ENCODE measurements at regions not wholly inside any gene's neighbourhood (a gene's known extent, or its start where the extent isn't known, plus 50 kb on each side); places are given as distances from the start of the nearest gene placed in this dataset.

- no peak for DNase-seq
Measured at GRCh38 chr20:41939659-41940058, 321.5 kb upstream of the CHD6 start.

- peak; percentile 19 for DNase-seq
Measured at GRCh38 chr20:41938353-41938752, 320.2 kb upstream of the CHD6 start.

- DNase-seq = no peak
Measured at GRCh38 chr20:41935259-41935791, 317.1 kb upstream of the CHD6 start.

- DNase-seq = no peak
Measured at GRCh38 chr20:41932431-41932830, 314.3 kb upstream of the CHD6 start.

- DNase-seq = no peak
Measured at GRCh38 chr20:41927655-41928054, 309.5 kb upstream of the CHD6 start.

- no peak for DNase-seq
Measured at GRCh38 chr20:41927189-41927588, 309.0 kb upstream of the CHD6 start.

- no peak for DNase-seq
Measured at GRCh38 chr20:41925476-41925875, 307.3 kb upstream of the CHD6 start.

- DNase-seq = no peak
Measured at GRCh38 chr20:41923624-41924023, 305.4 kb upstream of the CHD6 start.

GRCh38 chr20:41913146-41913545 lies 295.0 kb upstream of the CHD6 start:
- no peak for DNase-seq

- no peak for DNase-seq
Measured at GRCh38 chr20:41910558-41910957, 292.4 kb upstream of the CHD6 start.

- no peak for DNase-seq
Measured at GRCh38 chr20:41905199-41905598, 287.0 kb upstream of the CHD6 start.

GRCh38 chr20:41903586-41903985 lies 285.4 kb upstream of the CHD6 start:
- no peak for DNase-seq

GRCh38 chr20:41902346-41902745 lies 284.2 kb upstream of the CHD6 start:
- no peak for DNase-seq

GRCh38 chr20:41900201-41900691 lies 282.1 kb upstream of the CHD6 start:
- no peak for DNase-seq

GRCh38 chr20:41897708-41898107 lies 279.5 kb upstream of the CHD6 start:
- no peak for DNase-seq

GRCh38 chr20:41895241-41896032 lies 277.3 kb upstream of the CHD6 start:
- no peak for DNase-seq

- no peak for DNase-seq
Measured at GRCh38 chr20:41894255-41894963, 276.2 kb upstream of the CHD6 start.

GRCh38 chr20:41892031-41892430 lies 273.9 kb upstream of the CHD6 start:
- DNase-seq = no peak

- no peak for DNase-seq
Measured at GRCh38 chr20:41889844-41890224, 271.7 kb upstream of the CHD6 start.

GRCh38 chr20:41889126-41889843 lies 271.1 kb upstream of the CHD6 start:
- DNase-seq = no peak

GRCh38 chr20:41888434-41888833 lies 270.3 kb upstream of the CHD6 start:
- no peak for DNase-seq

- no peak for DNase-seq
Measured at GRCh38 chr20:41887500-41887899, 269.3 kb upstream of the CHD6 start.

GRCh38 chr20:41881466-41882046 lies 263.4 kb upstream of the CHD6 start:
- DNase-seq = no peak

All from DMS79 (cell line).